Erythroblast (primary cell): ENCODE measurements at regions not wholly inside any gene's neighbourhood (a gene's known extent, or its start where the extent isn't known, plus 50 kb on each side); places are given as distances from the start of the nearest gene placed in this dataset.

Experiments
- DNase-seq, 2 experiments: peaks; one replicate each; lab custom pipeline; 2025; lab: John Stamatoyannopoulos, UW
- GATA1 ChIP-seq: IDR thresholded peaks from 2 replicates; pipeline ENCODE4 v1.6.1; 2011; ENCODE audit warnings: low read depth, mild to moderate bottlenecking, control low read depth, low read length, moderate library complexity
- POLR2A ChIP-seq: IDR thresholded peaks from 2 replicates; pipeline ENCODE4 v1.6.1; 2011; ENCODE audit warnings: mild to moderate bottlenecking, low read length

DNA sequence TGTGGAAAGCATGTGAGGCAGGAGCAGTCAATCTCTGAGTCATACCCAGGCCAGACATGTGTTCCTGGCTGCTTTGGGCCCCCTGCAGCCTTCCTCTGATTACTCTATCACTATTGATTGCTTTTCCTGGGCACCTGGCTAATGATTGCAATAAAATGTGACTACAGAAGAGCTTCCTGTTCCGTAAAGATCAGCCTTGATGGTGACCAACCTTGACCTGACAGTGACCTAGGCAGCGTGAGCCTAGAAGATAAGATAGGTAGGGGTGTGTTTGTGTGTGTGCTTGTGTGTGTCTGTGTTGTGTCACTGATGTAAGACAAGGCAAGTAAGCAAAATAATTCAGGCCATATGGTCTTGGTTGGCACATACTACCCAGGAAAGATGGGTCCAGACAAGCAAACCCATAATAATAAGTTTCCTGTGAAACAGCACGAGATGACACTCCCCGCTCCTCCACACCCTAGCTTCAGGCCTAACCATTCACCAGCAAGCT is 367.7 kb upstream of the CDH11 start:
- TF ChIP-seq GATA1 (no peak), POLR2A (no peak)
- no peak for DNase-seq

DNA sequence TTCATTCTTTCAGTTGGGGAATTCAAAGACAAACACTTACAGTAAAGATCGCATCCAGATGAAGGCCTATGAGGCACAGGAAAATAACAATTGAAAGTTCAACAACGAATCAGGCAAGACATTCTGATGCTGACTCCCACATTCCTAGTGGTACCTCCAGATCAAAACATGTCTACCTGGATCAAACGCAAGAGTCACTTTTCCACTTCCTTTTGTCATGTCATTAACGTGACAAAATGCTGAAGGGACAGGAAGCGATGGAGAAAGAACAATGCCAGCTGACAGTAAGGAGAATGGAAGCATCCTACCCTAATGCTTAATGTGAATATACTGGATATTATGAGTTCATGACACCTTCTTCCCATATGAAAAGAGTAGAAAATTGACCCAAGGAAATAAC is 365.4 kb upstream of the CDH11 start:
- TF ChIP-seq POLR2A (no peak), GATA1 (no peak)
- no peak for DNase-seq

DNA sequence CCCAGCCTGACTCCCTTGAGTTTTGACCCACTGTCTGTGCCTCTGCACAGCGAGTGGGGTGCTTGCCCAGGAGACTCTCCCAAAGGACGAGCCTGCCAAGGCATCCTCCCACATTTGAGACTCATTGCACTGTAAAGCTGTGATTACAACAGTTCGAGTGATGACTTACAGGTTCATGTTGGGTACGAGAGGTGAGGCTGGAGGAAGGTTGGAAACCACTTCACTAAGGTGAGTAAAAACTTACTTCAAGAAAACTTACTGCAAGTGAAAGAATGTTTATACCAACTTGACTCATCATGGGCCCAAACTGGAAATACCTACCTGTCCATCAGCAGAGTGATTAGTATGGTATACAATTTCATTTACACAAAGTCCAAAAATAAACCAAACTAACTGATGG is 360.1 kb upstream of the CDH11 start:
- TF ChIP-seq GATA1 (no peak), POLR2A (no peak)
- DNase-seq = no peak

DNA sequence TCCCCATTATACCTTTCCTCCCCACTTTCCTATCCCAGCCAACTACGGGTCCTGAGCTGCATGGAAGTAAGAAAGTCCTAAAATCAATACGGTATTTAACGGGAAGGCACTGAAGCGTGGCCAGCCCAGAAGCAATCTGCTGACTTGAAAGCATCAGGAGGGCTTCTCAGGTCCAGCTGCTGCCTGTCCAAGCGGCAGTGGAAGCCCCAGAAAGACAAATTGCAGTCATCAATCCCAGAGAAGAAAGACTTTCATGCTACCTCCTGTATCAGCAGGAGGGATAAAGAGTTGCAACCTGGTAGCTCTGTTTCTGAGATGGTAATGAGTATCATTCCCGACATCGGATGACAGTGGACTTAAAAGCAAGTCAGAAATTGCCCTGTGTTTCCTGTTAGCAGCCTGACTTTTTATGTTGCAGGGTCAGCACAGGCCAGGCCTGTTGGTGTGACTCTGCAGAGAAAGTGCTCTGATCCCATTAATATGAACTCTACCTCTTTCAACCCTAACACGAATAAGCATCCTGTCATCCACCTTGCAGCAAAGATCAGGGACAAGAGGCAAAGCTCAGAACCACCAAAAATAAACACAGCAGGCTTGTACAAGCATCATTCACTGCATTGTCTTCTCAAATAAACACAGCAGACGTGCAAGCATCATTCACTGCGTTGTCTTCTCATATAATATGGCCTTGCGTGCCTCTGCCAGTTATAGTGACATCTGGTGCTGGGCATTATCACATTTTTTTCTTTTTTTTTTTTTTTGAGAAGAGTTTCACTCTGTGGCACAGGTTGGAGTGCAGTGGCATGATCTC is 358.6 kb upstream of the CDH11 start:
- TF ChIP-seq GATA1 (no peak), POLR2A (no peak)
- DNase-seq = no peak

DNA sequence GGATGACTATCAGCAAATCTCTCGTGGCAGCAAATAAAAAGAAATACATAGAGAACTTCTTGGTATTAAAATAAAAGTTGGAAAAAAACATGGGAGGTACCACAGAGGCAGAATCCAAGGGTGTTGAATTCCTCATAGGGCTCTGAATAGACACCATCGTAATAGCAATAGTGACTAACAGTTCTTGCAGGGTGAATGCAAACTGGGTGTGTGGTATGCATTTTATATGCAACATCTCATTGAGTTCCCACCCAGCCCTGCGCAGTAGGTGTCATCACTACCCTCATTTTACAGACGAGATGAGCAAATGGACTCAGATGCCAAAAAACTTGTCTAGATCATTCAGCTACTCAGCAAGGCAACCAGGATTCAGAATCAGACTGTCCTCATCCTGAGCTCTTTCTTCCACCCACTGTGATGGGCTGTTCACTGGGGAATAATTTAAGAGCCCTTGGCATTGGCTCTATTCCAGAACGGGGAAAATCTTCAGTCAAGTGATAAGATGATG is 354.6 kb upstream of the CDH11 start:
- no peak for DNase-seq
- TF ChIP-seq GATA1 (no peak), POLR2A (no peak)

DNA sequence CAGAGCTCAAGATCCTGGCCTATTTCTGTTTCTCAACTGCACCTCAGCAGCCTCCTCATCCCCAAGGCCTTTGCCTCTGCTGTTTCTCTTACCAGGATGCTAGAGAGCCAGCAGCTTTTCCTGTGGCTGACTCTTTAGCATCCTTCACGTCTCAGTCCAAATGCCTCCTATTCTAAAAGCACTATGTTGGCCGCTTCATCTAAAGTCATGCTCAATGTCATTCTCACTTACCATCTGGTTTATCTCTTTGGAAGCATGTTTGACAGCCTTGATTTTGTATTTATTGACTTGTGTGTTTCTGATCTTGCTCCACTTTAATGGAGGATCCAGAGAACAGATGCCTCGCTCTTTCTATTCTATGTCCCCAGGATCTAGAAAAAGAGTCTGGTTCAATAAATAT is 351.8 kb upstream of the CDH11 start:
- no peak for TF ChIP-seq POLR2A
- TF ChIP-seq GATA1 = no peak
- DNase-seq = no peak

DNA sequence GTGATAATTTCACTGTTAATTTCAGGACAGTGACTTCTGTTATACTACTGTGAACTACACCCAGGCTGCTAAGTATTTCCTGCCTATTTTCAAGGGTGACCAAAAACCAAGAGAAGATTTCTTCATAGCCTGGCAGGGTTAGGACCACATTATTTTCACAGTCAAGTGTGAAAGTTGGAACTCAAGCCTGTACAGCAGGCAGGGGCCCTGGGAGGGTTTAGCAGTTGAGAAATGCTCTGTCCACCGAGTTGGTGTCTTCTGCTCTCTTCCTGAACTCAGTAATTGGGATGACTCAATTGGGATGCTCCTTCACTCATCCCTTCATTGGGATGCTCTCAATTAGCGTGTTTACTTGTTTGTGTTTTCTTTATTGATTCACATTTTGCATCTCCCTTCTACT is 347.3 kb upstream of the CDH11 start:
- no peak for DNase-seq
- TF ChIP-seq POLR2A = no peak
- TF ChIP-seq GATA1 = no peak

DNA sequence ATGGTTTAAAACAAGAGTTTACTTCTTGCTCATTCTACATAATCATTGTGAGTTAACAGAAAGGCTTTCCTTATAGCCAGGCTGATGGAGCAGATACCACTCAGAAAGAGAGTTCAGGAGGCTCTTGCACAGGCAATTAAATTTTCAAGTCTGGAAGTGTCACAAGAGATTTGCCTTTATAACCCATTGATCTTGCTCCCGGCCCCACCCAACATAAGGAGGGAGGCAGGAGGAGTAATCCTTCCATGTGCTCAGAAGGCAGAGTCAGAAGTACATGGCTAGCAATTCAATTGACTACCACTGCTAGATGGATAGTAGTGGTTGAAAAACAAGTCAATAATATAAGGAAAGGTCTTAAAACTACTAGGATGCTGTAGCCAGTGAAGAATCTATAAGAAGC is 346.3 kb upstream of the CDH11 start:
- TF ChIP-seq GATA1 (no peak), POLR2A (no peak)
- no peak for DNase-seq

DNA sequence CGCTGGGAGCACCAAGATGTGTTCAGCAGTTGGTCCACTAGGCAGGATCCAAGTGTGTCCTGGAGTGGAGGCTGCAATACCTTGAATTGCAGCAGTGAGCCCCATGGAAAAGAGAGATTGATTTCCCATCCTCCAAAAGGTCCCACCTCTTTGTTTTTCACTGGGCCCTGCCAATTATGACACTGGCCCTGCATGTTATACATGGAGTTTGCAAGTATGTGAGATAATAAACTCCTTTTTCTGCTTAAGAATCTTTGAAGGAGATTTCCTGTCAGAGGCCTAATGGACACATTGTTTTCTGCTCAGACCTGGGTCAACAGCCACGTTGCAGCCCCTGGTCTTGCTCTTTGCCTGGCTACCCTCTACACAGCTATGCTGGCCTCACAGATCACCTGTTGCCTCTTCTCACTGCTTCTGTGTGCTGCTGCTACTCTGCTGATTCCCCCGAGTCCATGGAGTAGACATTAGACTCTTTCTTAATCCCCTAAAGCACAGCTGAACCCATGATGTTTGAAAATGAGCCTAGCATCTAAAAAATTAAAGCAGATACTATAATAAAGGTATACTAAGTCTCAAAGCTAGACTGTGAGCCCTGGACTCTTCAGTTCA is 341.9 kb upstream of the CDH11 start:
- no peak for DNase-seq
- no peak for TF ChIP-seq POLR2A
- TF ChIP-seq GATA1 = no peak

DNA sequence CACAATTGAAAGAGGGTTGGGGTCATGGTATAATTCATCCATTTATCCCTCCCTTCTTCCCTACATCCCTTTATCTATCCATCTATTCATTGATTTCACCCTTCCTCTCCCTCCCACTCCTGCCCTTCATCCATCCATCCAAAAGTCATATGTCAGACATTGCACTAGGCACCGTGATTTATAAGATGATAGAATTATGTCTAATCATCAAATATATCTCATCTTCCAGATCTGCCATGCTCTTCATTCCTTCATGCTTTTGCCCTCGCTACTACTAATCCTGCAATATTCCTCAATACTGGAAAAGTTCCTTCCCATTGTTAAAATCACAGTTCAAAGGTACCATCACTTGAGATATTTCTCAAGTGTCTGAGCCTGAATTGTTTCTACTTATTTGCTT is 335.2 kb upstream of the CDH11 start:
- TF ChIP-seq POLR2A = no peak
- TF ChIP-seq GATA1 = no peak
- no peak for DNase-seq

DNA sequence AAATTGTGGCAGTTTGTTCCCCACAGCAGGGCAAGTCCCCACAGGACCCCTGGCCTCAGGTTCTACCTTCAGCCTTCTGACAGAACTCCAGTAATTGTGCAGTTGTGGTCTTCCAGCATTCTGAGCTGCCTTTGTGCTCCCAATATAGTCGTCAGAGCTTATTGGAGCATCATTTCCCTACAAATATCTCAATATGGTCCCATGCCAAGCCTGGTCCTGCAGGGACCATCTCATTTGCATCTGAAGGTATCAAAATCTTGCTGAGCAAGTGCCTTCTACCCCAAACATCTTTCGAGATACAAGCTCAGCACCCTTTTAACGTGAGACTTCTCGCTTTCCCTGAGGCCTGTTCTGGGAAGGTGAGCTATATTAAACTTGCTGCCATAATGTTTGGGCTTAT is 333.9 kb upstream of the CDH11 start:
- DNase-seq = no peak
- no peak for TF ChIP-seq GATA1
- no peak for TF ChIP-seq POLR2A

DNA sequence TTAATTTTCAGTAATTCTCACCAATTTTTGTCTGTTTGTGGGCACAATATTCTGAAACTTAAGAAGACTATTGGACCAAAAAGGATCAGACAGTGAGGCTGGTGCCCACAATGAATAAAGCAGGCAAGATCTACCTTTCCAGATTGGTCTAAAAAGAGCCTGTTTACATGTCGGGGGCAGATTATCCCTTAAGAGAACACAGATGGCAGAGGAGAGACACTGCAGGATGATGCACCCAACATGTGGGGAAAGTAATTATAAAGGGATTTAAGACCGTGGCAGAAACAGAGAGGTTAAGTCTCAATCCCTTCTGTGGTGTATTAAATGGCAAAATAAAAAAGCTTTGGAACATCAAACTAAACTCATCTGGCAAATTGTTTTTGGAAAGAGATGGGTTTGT is 331.8 kb upstream of the CDH11 start:
- DNase-seq = no peak
- TF ChIP-seq GATA1 (no peak), POLR2A (no peak)

DNA sequence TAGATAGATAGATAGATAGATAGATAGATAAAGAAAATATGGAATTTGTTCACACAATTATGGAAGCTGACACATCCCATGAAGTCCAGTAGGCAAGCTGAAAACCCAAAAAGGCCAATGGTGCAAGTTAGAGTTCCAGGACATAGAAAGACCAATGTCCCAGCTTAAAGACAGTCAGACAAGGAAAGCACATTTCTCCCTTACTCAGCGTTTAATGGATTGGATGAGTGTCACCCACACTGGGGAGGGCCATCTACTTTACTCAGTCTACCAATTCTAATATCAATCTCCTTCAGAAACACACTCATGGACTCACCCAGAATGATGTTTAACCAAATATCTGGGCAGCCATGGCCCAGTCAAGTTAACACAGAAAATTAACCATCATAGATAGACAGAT is 327.7 kb upstream of the CDH11 start:
- TF ChIP-seq POLR2A (no peak), GATA1 (no peak)
- DNase-seq = no peak

DNA sequence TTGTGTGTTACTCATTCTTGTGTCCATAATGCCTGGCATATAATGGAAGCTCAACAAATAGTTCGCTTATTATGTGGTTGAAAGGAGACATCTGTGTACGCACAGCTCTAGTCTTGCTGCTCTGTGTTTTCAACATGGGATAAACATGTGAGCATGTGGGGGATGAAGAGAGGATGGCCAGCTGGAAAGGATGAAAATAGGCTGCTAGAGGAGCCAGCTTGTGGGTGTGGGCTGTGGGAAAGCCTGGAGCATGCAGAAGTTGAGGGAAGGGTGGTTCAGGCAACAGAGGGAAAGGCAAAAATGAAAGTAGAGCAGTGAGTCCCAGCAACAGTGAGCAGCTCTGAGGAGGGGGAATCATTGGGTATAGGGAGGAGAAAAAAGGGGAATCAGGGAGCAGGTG is 324.6 kb upstream of the CDH11 start:
- DNase-seq = no peak
- TF ChIP-seq POLR2A (no peak), GATA1 (no peak)
